ENCODE measurements at regions not wholly inside any gene's neighbourhood (a gene's known extent, or its start where the extent isn't known, plus 50 kb on each side); places are given as distances from the start of the nearest gene placed in this dataset.

DNA sequence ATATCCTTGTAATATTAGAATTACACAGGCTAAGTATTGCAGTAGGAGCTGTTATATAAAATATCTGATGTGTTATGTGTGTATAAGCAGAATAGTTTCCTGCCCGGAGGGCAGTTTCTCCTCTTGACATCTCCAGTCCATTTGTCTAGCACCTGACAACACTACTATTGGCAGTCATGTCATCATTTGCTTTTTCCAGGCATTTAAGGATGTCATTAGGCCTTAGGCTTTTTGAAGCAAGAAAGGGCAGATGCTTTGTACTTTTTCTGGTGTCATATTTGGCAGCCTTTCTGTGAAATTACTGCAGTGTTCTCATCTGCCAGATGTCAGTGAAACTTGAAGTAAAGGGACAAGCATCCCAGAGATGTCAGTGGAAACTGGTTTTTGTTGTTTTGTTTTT lies 2017.6 kb upstream of the IGFBP7 start:
- TF ChIP-seq, protein P1, sequence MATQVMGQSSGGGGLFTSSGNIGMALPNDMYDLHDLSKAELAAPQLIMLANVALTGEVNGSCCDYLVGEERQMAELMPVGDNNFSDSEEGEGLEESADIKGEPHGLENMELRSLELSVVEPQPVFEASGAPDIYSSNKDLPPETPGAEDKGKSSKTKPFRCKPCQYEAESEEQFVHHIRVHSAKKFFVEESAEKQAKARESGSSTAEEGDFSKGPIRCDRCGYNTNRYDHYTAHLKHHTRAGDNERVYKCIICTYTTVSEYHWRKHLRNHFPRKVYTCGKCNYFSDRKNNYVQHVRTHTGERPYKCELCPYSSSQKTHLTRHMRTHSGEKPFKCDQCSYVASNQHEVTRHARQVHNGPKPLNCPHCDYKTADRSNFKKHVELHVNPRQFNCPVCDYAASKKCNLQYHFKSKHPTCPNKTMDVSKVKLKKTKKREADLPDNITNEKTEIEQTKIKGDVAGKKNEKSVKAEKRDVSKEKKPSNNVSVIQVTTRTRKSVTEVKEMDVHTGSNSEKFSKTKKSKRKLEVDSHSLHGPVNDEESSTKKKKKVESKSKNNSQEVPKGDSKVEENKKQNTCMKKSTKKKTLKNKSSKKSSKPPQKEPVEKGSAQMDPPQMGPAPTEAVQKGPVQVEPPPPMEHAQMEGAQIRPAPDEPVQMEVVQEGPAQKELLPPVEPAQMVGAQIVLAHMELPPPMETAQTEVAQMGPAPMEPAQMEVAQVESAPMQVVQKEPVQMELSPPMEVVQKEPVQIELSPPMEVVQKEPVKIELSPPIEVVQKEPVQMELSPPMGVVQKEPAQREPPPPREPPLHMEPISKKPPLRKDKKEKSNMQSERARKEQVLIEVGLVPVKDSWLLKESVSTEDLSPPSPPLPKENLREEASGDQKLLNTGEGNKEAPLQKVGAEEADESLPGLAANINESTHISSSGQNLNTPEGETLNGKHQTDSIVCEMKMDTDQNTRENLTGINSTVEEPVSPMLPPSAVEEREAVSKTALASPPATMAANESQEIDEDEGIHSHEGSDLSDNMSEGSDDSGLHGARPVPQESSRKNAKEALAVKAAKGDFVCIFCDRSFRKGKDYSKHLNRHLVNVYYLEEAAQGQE (IDR thresholded peaks at IDR 0.05; ENCODE audit: low read depth): no peak
- no peak for TF ChIP-seq MAX (IDR thresholded peaks at IDR 0.05)
- no peak for TF ChIP-seq ZBTB7A (IDR thresholded peaks at IDR 0.05; ENCODE audit: low read depth)
- TF ChIP-seq TAF1 (IDR thresholded peaks at IDR 0.05; ENCODE audit: low read depth): no peak
- TF ChIP-seq RAD21 (IDR thresholded peaks at IDR 0.05; ENCODE audit: low read depth): no peak
- no peak for TF ChIP-seq USF1 (IDR thresholded peaks at IDR 0.05)
- TF ChIP-seq YY1 (IDR thresholded peaks at IDR 0.05; ENCODE audit: low read depth): no peak
- no peak for TF ChIP-seq NFIC (IDR thresholded peaks at IDR 0.05)
- no peak for TF ChIP-seq EP300 (IDR thresholded peaks at IDR 0.05; ENCODE audit: borderline replicate concordance)
- no peak for TF ChIP-seq CEBPB (IDR thresholded peaks at IDR 0.05)
- no peak for TF ChIP-seq TCF12 (IDR thresholded peaks at IDR 0.05; ENCODE audit: low read depth)

Measured in Ishikawa (cell line).